HCT116 (cell line): ENCODE measurements at regions not wholly inside any gene's neighbourhood (a gene's known extent, or its start where the extent isn't known, plus 50 kb on each side); places are given as distances from the start of the nearest gene placed in this dataset.

Experiments used
- ATAC-seq: fragments of 200-7000 bp; cut with Tn5 transposase; 2 replicates; pipeline ENCODE4 v1.9.1; 2020; ENCODE audit warnings: mild to moderate bottlenecking, moderate library complexity
- BruUV-seq: library from RNA; stranded (reverse); fragments of 400-500 nt; replicated peaks from 2 replicates; lab custom pipeline; 2021; lab: Mats Ljungman, UMichigan
- CTCF ChIA-PET: fragments of 300-600 bp; sonication (Branson Sonifier 250); formaldehyde crosslinking; loops from one replicate; lab custom pipeline; 2021; ENCODE audit warnings: antibody characterized with exemption; lab: Charles Lee
- POLR2A ChIA-PET: fragments of 300-600, 350-600 bp; sonication (Branson Sonifier 250); formaldehyde crosslinking; loops from one replicate; lab custom pipeline; 2021; ENCODE audit warnings: antibody characterized with exemption; lab: Charles Lee
- RAD21 ChIA-PET, 2 experiments: fragments of 300-600 bp; sonication (Branson Sonifier 250); formaldehyde crosslinking; loops; one replicate each; lab custom pipeline; 2023; ENCODE audit warnings: low total read pairs in 2 of 2; ENCODE audit not compliant: uncharacterized antibody in 2 of 2, unreplicated experiment in 2 of 2, low non-redundant PET in 1 of 2; lab: Charles Lee
- DNase-seq: peaks from one replicate; pipeline ENCODE4 v3.0.0-alpha.2; 2010; ENCODE audit warnings: low read depth, low spot score
- H2AFZ ChIP-seq: fragments of 200-600 bp; shearing (Covaris generic), sonication (generic); 2 replicates; pipeline ENCODE4 v1.6.1; 2017; ENCODE audit warnings: low read depth, mixed run types, mixed read lengths, antibody characterized with exemption, low read length; ENCODE audit not compliant: poor library complexity, severe bottlenecking
- H3K27ac ChIP-seq: 2 replicates; pipeline ENCODE4 v1.5.1; 2012; ENCODE audit warnings: low read depth, low read length
- H3K27me3 ChIP-seq: fragments of 200-600 bp; sonication (generic); 2 replicates; pipeline ENCODE4 v1.6.1; 2016; ENCODE audit warnings: mixed run types, low read length, mixed read lengths; ENCODE audit not compliant: insufficient read depth
- H3K36me3 ChIP-seq, 2 experiments: fragments of 200-500 bp in 1 of 2; fragments of 200-600 bp in 1 of 2; sonication (Bioruptor generic) in 1 of 2; sonication (generic) in 1 of 2; 2 replicates each; pipeline versions ENCODE4 v1.5.1 to v1.6.1; 2014 to 2016; ENCODE audit warnings: low read length in 2 of 2, inconsistent platforms in 1 of 2, mixed read lengths in 1 of 2, mixed run types in 1 of 2; ENCODE audit not compliant: insufficient read depth in 2 of 2, control insufficient read depth in 1 of 2
- H3K4me1 ChIP-seq, 2 experiments: fragments of 200-600 bp in 1 of 2; sonication (generic) in 1 of 2; 2 replicates each; pipeline versions ENCODE4 v1.5.1 to v1.6.1; 2012 to 2017; ENCODE audit warnings: low read length in 2 of 2, inconsistent platforms in 1 of 2, mild to moderate bottlenecking in 1 of 2, mixed read lengths in 1 of 2, mixed run types in 1 of 2, moderate library complexity in 1 of 2; ENCODE audit not compliant: insufficient read depth in 2 of 2, control insufficient read depth in 1 of 2
- H3K4me2 ChIP-seq: fragments of 200-600 bp; sonication (generic); 2 replicates; pipeline ENCODE4 v1.6.1; 2017; ENCODE audit warnings: mixed run types, low read length, mixed read lengths
- H3K4me3 ChIP-seq, 2 experiments: fragments of 200-600 bp in 1 of 2; sonication (generic) in 1 of 2; replicated peaks in 1 of 2; 2 replicates each; pipeline ENCODE4 v1.5.1; 2011 to 2016; ENCODE audit warnings: low read length in 2 of 2, control low read depth in 1 of 2, low read depth in 1 of 2, mild to moderate bottlenecking in 1 of 2, mixed read lengths in 1 of 2, mixed run types in 1 of 2
- H3K79me2 ChIP-seq: fragments of 200-600 bp; sonication (generic); 2 replicates; pipeline ENCODE4 v1.6.1; 2017; ENCODE audit warnings: mild to moderate bottlenecking, mixed run types, low read length, moderate library complexity, mixed read lengths; ENCODE audit not compliant: insufficient read depth
- H3K9ac ChIP-seq: fragments of 200-600 bp; sonication (generic); 2 replicates; pipeline ENCODE4 v1.6.1; 2016; ENCODE audit warnings: low read length, mixed read lengths
- H3K9me2 ChIP-seq: fragments of 200-600 bp; sonication (generic), shearing (Covaris generic); 2 replicates; pipeline ENCODE4 v1.6.1; 2017; ENCODE audit warnings: mixed run types, mild to moderate bottlenecking, moderate library complexity; ENCODE audit not compliant: insufficient read depth
- H3K9me3 ChIP-seq, 2 experiments: fragments of 200-500 bp in 1 of 2; fragments of 200-600 bp in 1 of 2; sonication (Bioruptor generic) in 1 of 2; sonication (generic) in 1 of 2; 2 replicates each; pipeline ENCODE4 v1.6.1; 2014 to 2017; ENCODE audit warnings: low read length in 2 of 2, mixed read lengths in 2 of 2, inconsistent platforms in 1 of 2, low read depth in 1 of 2, mild to moderate bottlenecking in 1 of 2, mixed run types in 1 of 2, moderate library complexity in 1 of 2; ENCODE audit not compliant: control insufficient read depth in 1 of 2, insufficient read depth in 1 of 2
- H4K20me1 ChIP-seq: fragments of 200-600 bp; sonication (generic), shearing (Covaris generic); 2 replicates; pipeline ENCODE4 v1.6.1; 2017; ENCODE audit warnings: mixed run types, mild to moderate bottlenecking, moderate library complexity; ENCODE audit not compliant: insufficient read depth
- ATF3 ChIP-seq: IDR thresholded peaks from 2 replicates; pipeline ENCODE4 v1.6.1; 2012
- CBX3 ChIP-seq: IDR thresholded peaks from 2 replicates; pipeline ENCODE4 v1.6.1; 2012; ENCODE audit warnings: low read depth
- CTCF ChIP-seq, 3 experiments: fragments of 200-600 bp in 1 of 3; sonication (generic) in 1 of 3; IDR thresholded peaks in 2 of 3; conservative IDR thresholded peaks in 1 of 3; 2 replicates each; pipeline ENCODE4 v1.5.1; 2012 to 2017; ENCODE audit warnings: low read depth in 2 of 3, low read length in 2 of 3, antibody characterized with exemption in 1 of 3, borderline replicate concordance in 1 of 3, control low read depth in 1 of 3, mild to moderate bottlenecking in 1 of 3, mixed read lengths in 1 of 3, mixed run types in 1 of 3, moderate library complexity in 1 of 3; ENCODE audit not compliant: insufficient read depth in 1 of 3
- EGR1 ChIP-seq: IDR thresholded peaks from 2 replicates; pipeline ENCODE4 v1.6.1; 2012; ENCODE audit warnings: low read depth
- ELF1 ChIP-seq: IDR thresholded peaks from 2 replicates; pipeline ENCODE4 v1.6.1; 2012; ENCODE audit warnings: low read depth, borderline replicate concordance
- EZH2 ChIP-seq: fragments of 200-600 bp; sonication (generic); IDR thresholded peaks from 2 replicates; pipeline ENCODE4 v1.6.1; 2017; ENCODE audit warnings: antibody characterized with exemption, mixed run types
- EZH2phosphoT487 ChIP-seq: fragments of 200-600 bp; IDR thresholded peaks from 2 replicates; pipeline ENCODE4 v1.6.1; 2018; ENCODE audit warnings: antibody characterized with exemption, borderline replicate concordance
- FOSL1 ChIP-seq: IDR thresholded peaks from 2 replicates; pipeline ENCODE4 v1.6.1; 2012; ENCODE audit warnings: low read depth
- JUND ChIP-seq: IDR thresholded peaks from 2 replicates; pipeline ENCODE4 v1.6.1; 2012
- MAX ChIP-seq: IDR thresholded peaks from 2 replicates; pipeline ENCODE4 v1.6.1; 2012
- POLR2A ChIP-seq: IDR thresholded peaks from 2 replicates; pipeline ENCODE4 v1.7.0; 2011; ENCODE audit warnings: borderline replicate concordance; ENCODE audit not compliant: insufficient read depth, insufficient read length; ENCODE audit errors: extremely low read depth
- POLR2AphosphoS5 ChIP-seq: IDR thresholded peaks from 2 replicates; pipeline ENCODE4 v1.6.1; 2011; ENCODE audit warnings: mild to moderate bottlenecking, low read depth, low read length, moderate library complexity
- RAD21 ChIP-seq: IDR thresholded peaks from 2 replicates; pipeline ENCODE4 v1.6.1; 2012; ENCODE audit warnings: low read depth, mild to moderate bottlenecking
- SIN3A ChIP-seq: IDR thresholded peaks from 2 replicates; pipeline ENCODE4 v1.6.1; 2012; ENCODE audit warnings: low read depth
- SRF ChIP-seq: IDR thresholded peaks from 2 replicates; pipeline ENCODE4 v1.6.1; 2012; ENCODE audit warnings: low read depth
- TCF7L2 ChIP-seq: IDR thresholded peaks from 2 replicates; pipeline ENCODE4 v1.7.0; 2011; ENCODE audit warnings: borderline replicate concordance, inconsistent platforms; ENCODE audit not compliant: insufficient read depth, insufficient read length; ENCODE audit errors: extremely low read depth
- YY1 ChIP-seq: IDR thresholded peaks from 2 replicates; pipeline ENCODE4 v1.6.1; 2011; ENCODE audit warnings: low read length, low read depth, moderate library complexity, mild to moderate bottlenecking; ENCODE audit not compliant: insufficient replicate concordance; ENCODE audit errors: extremely low read depth
- ZFX ChIP-seq: fragments of 450-650 bp; IDR thresholded peaks from 2 replicates; pipeline ENCODE4 v1.6.1; 2017
- intact Hi-C: fragments of 100-400 bp; cut with micrococcal nuclease; formaldehyde crosslinking; loops from 2 replicates; pipeline ENCODE4 v1.10.0; 2022

- DNase-seq = no peak
- ATAC-seq = no peak
- intact Hi-C loops = no loop called here
- Histone ChIP-seq H4K20me1 (no peaks in the 10 kb centered on the region), H3K79me2 (no peaks in the 10 kb centered on the region), H3K9me2 (no peaks in the 10 kb centered on the region), H3K4me3 (no peak overlapping the region), H3K9me3 (peaks cover 5 to 11% of the 10 kb centered on the region in 2 experiments; a peak in 2 of 4 replicates), H3K9ac (no peak overlapping the region), H3K4me2 (no peak overlapping the region), H3K36me3 (no peaks in the 10 kb centered on the region), H3K27ac (no peak overlapping the region), H3K27me3 (no peaks in the 10 kb centered on the region), H2AFZ (no peak overlapping the region), H3K4me1 (no peaks in the 10 kb centered on the region)
- POLR2A ChIA-PET = no interaction called here
- CTCF ChIA-PET = no interaction called here
- no peak for TF ChIP-seq ATF3
- RAD21 ChIA-PET = no interaction called here
- no TSS peak for BruUV-seq
These were observed 163.1 kb upstream of the TLE4 start for GRCh38 chr9:79408617-79409016.

GRCh38 chr9:79409182-79409823 is 162.5 kb upstream of the TLE4 start:
- ATAC-seq (no peak), DNase-seq (no peak)
- no peak overlapping the region for H3K27ac ChIP-seq
- intact Hi-C loops = no loop called here
- no peak overlapping the region for H3K4me3 ChIP-seq
- H3K4me1 ChIP-seq = no peaks in the 10 kb centered on the region
- TF ChIP-seq EZH2phosphoT487 (no peak), ELF1 (no peak), JUND (no peak), RAD21 (no peak), CBX3 (no peak), SRF (no peak), YY1 (no peak), TCF7L2 (no peak), MAX (no peak), EZH2 (no peak), POLR2AphosphoS5 (no peak), POLR2A (no peak), CTCF (IDR thresholded peaks at IDR 0.05 in 2 of 3, conservative IDR thresholded peaks at IDR 0.05 in 1 of 3; ENCODE audit: borderline replicate concordance in 1 of 3, insufficient read depth in 1 of 3, low read depth in 2 of 3, low read length in 2 of 3) (no peak), ZFX (no peak), SIN3A (no peak), FOSL1 (no peak), EGR1 (no peak)
- no peak overlapping the region for H2AFZ ChIP-seq
- H3K79me2 ChIP-seq = no peaks in the 10 kb centered on the region
- no peaks in the 10 kb centered on the region for H4K20me1 ChIP-seq
- BruUV-seq = no TSS peak
- H3K27me3 ChIP-seq = no peaks in the 10 kb centered on the region
- H3K36me3 ChIP-seq = no peaks in the 10 kb centered on the region
- ChIA-PET RAD21 (no interaction called here), POLR2A (no interaction called here), CTCF (no interaction called here)
- peaks cover 5 to 11% of the 10 kb centered on the region in 2 experiments; a peak in 2 of 4 replicates for H3K9me3 ChIP-seq
- H3K9ac ChIP-seq = no peak overlapping the region
- H3K9me2 ChIP-seq = no peaks in the 10 kb centered on the region
- no peak overlapping the region for H3K4me2 ChIP-seq
